IMR-90 (cell line): ENCODE measurements at regions not wholly inside any gene's neighbourhood (a gene's known extent, or its start where the extent isn't known, plus 50 kb on each side); places are given as distances from the start of the nearest gene placed in this dataset.

Source experiments
- ATAC-seq: fragments of 200-7000 bp; cut with Tn5 transposase; 2 replicates; pipeline ENCODE4 v1.9.1; 2020; ENCODE audit warnings: low read depth, mild to moderate bottlenecking, moderate library complexity
- BruUV-seq: library from RNA; stranded (reverse); fragments of 400-500 nt; replicated peaks from 2 replicates; lab custom pipeline; 2021; lab: Mats Ljungman, UMichigan
- CTCF ChIA-PET: fragments of 300-600 bp; formaldehyde crosslinking; extraction: SDS; loops from one replicate; lab custom pipeline; 2021; ENCODE audit warnings: antibody characterized with exemption; lab: Yijun Ruan, JAX
- POLR2A ChIA-PET: fragments of 300-600 bp; sonication (Branson Sonifier 250); formaldehyde crosslinking; loops from one replicate; lab custom pipeline; 2022; ENCODE audit warnings: antibody characterized with exemption; ENCODE audit not compliant: unreplicated experiment; lab: Charles Lee
- DNase-seq: peaks from one replicate; pipeline ENCODE4 v3.0.0; 2013
- H2AFZ ChIP-seq: replicated peaks from 2 replicates; pipeline ENCODE3; 2013; ENCODE audit warnings: low read length, mild to moderate bottlenecking; ENCODE audit not compliant: poor library complexity
- H2AK5ac ChIP-seq: 2 replicates; pipeline ENCODE4 v1.6.1; 2013; ENCODE audit warnings: low read depth, low read length, inconsistent platforms
- H2AK9ac ChIP-seq: replicated peaks from 2 replicates; pipeline ENCODE3; 2013; ENCODE audit warnings: mild to moderate bottlenecking, low read depth, low read length, moderate library complexity; ENCODE audit not compliant: poor library complexity
- H2BK120ac ChIP-seq: 2 replicates; pipeline ENCODE4 v1.6.1; 2013; ENCODE audit warnings: low read depth, low read length, inconsistent platforms
- H2BK15ac ChIP-seq: 3 replicates; pipeline ENCODE4 v1.6.1; 2013; ENCODE audit warnings: low read depth, low read length, inconsistent platforms
- H2BK20ac ChIP-seq: 2 replicates; pipeline ENCODE4 v1.6.1; 2013; ENCODE audit warnings: low read depth, mild to moderate bottlenecking, inconsistent platforms, low read length, moderate library complexity
- H2BK5ac ChIP-seq: 2 replicates; pipeline ENCODE4 v1.6.1; 2013; ENCODE audit warnings: mild to moderate bottlenecking, low read depth, low read length, inconsistent platforms; ENCODE audit not compliant: poor library complexity, severe bottlenecking
- H3K14ac ChIP-seq: replicated peaks from 2 replicates; pipeline ENCODE4 v1.6.1; 2013; ENCODE audit warnings: low read depth, low read length, inconsistent platforms
- H3K18ac ChIP-seq: 2 replicates; pipeline ENCODE4 v1.6.1; 2013; ENCODE audit warnings: low read depth, low read length, control low read depth
- H3K23ac ChIP-seq: 2 replicates; pipeline ENCODE4 v1.6.1; 2013; ENCODE audit warnings: low read depth, low read length, inconsistent platforms
- H3K27ac ChIP-seq: 2 replicates; pipeline ENCODE4 v1.5.1; 2013; ENCODE audit warnings: mild to moderate bottlenecking, control low read depth, low read length; ENCODE audit not compliant: insufficient read depth
- H3K27me3 ChIP-seq: 2 replicates; pipeline ENCODE4 v1.6.1; 2013; ENCODE audit warnings: low read length; ENCODE audit not compliant: control insufficient read depth, insufficient read depth
- H3K36me3 ChIP-seq: 2 replicates; pipeline ENCODE4 v1.6.1; 2013; ENCODE audit warnings: low read length, mixed read lengths; ENCODE audit not compliant: control insufficient read depth, insufficient read depth
- H3K4ac ChIP-seq: 2 replicates; pipeline ENCODE4 v1.6.1; 2013; ENCODE audit warnings: low read depth, low read length, inconsistent platforms
- H3K4me1 ChIP-seq: 2 replicates; pipeline ENCODE4 v1.6.1; 2013; ENCODE audit warnings: low read length, mixed read lengths; ENCODE audit not compliant: control insufficient read depth, insufficient read depth
- H3K4me2 ChIP-seq: 2 replicates; pipeline ENCODE4 v1.6.1; 2013; ENCODE audit warnings: low read depth, mild to moderate bottlenecking, control low read depth, low read length, moderate library complexity
- H3K4me3 ChIP-seq: 2 replicates; pipeline ENCODE4 v1.5.1; 2013; ENCODE audit warnings: low read depth, mild to moderate bottlenecking, control low read depth, low read length, moderate library complexity; ENCODE audit not compliant: insufficient read depth
- H3K56ac ChIP-seq: 2 replicates; pipeline ENCODE4 v1.6.1; 2013; ENCODE audit warnings: low read length, inconsistent platforms; ENCODE audit not compliant: insufficient read depth; ENCODE audit errors: extremely low read depth
- H3K79me1 ChIP-seq, 2 experiments: 2 replicates each; pipeline ENCODE4 v1.6.1; 2013; ENCODE audit warnings: low read length in 2 of 2, inconsistent platforms in 1 of 2, low read depth in 1 of 2
- H3K9ac ChIP-seq: 2 replicates; pipeline ENCODE4 v1.6.1; 2013; ENCODE audit warnings: low read depth, low read length, control low read depth
- H3K9me1 ChIP-seq: 2 replicates; pipeline ENCODE4 v1.6.1; 2013; ENCODE audit warnings: low read length, inconsistent platforms; ENCODE audit not compliant: insufficient read depth
- H3K9me3 ChIP-seq: 2 replicates; pipeline ENCODE4 v1.6.1; 2013; ENCODE audit warnings: low read length; ENCODE audit not compliant: control insufficient read depth, insufficient read depth
- H4K20me1 ChIP-seq: 2 replicates; pipeline ENCODE4 v1.6.1; 2013; ENCODE audit warnings: low read length, inconsistent platforms; ENCODE audit not compliant: insufficient read depth
- H4K5ac ChIP-seq: 2 replicates; pipeline ENCODE4 v1.6.1; 2013; ENCODE audit warnings: mild to moderate bottlenecking, low read depth, low read length, control low read depth
- H4K8ac ChIP-seq, 2 experiments: 2 replicates each; pipeline ENCODE4 v1.6.1; 2013; ENCODE audit warnings: low read depth in 2 of 2, low read length in 2 of 2, control low read depth in 1 of 2, inconsistent platforms in 1 of 2
- H4K91ac ChIP-seq: 2 replicates; pipeline ENCODE4 v1.6.1; 2013; ENCODE audit warnings: low read depth, low read length, inconsistent platforms; ENCODE audit not compliant: insufficient read depth
- MAFK ChIP-seq: IDR thresholded peaks from 2 replicates; pipeline ENCODE4 v1.6.1; 2012; ENCODE audit warnings: low read depth, low read length, improper control_type of control experiment
- POLR2A ChIP-seq: IDR thresholded peaks from 2 replicates; pipeline ENCODE4 v1.6.1; 2012; ENCODE audit warnings: mild to moderate bottlenecking, low read depth, low read length
- WGBS, 2 experiments: methylation state at CpG; one replicate each; pipeline versions ENCODE4 v1.1.5 to v1.1.7; 2013; ENCODE audit warnings: missing lambda C conversion rate in 2 of 2; ENCODE audit not compliant: insufficient read length in 1 of 2; ENCODE audit errors: extremely low coverage in 2 of 2; 5-methylcytosine and 5-hydroxymethylcytosine counted together
- dilution Hi-C: fragments of 300-500 bp; cut with HindIII; formaldehyde crosslinking; loops from one replicate; pipeline ENCODE4 v1.14.3; 2018; ENCODE audit warnings: low sequenced_read_pairs; ENCODE audit not compliant: unreplicated experiment
- in situ Hi-C: fragments of 300-500 bp; cut with MboI; formaldehyde crosslinking; loops from 3 replicates; pipeline ENCODE4 v1.14.3; 2019; ENCODE audit warnings: low sequenced_read_pairs, inconsistent platforms, mixed read lengths
- intact Hi-C: fragments of 100-400 bp; cut with micrococcal nuclease; formaldehyde crosslinking; loops from 2 replicates; pipeline ENCODE4 v1.10.0; 2022

DNA sequence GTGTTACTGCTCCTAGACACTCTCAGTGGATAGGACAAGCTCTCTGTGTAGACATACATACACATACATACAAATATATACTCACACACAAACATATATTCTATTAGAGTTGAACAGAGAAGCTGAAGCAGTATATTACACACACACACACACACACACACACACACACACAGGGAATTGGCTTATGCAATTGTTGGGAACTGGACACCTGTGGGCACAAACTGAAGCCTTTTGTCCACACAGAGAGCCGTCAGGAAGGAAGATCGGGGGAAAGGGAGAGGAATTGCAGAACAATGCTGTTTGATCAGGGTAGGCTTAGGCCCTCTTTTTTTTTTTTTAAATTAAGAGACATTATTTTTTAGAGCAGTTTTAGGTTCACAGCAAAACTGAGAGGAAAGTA is 180.7 kb upstream of the DDHD1 start:
- Histone ChIP-seq H2BK120ac (no peak overlapping the region), H4K91ac (no peak overlapping the region), H3K23ac (no peak overlapping the region), H4K8ac (no peak overlapping the region), H3K27me3 (no peaks in the 10 kb centered on the region), H3K9me3 (no peaks in the 10 kb centered on the region), H2BK5ac (no peak overlapping the region), H3K4ac (no peak overlapping the region), H3K14ac (no peak overlapping the region), H2AFZ (no peak overlapping the region), H3K36me3 (no peaks in the 10 kb centered on the region), H3K18ac (no peak overlapping the region), H3K79me1 (no peaks in the 10 kb centered on the region), H3K4me3 (no peak overlapping the region), H2AK9ac (no peak overlapping the region), H2BK20ac (no peak overlapping the region), H2AK5ac (no peak overlapping the region), H3K9ac (no peak overlapping the region), H2BK15ac (no peak overlapping the region), H4K5ac (no peak overlapping the region), H4K20me1 (no peaks in the 10 kb centered on the region), H3K27ac (no peak overlapping the region), H3K56ac (no peak overlapping the region), H3K4me2 (no peak overlapping the region), H3K4me1 (peaks cover 10% of the 10 kb centered on the region), H3K9me1 (peaks cover 4% of the 10 kb centered on the region; the same call in 1 of the 2 replicates)
- WGBS, 2 experiments = no CpG with 5 or more reads among the region's 2 CpGs
- intact Hi-C loops = no loop called here
- DNase-seq (no peak), ATAC-seq (no peak)
- ChIA-PET POLR2A (no interaction called here), CTCF (no interaction called here)
- BruUV-seq = no TSS peak
- TF ChIP-seq POLR2A (no peak), MAFK (no peak)
- in situ Hi-C loops = no loop called here
- dilution Hi-C loops = no loop called here
